ENCODE measurements at regions not wholly inside any gene's neighbourhood (a gene's known extent, or its start where the extent isn't known, plus 50 kb on each side); places are given as distances from the start of the nearest gene placed in this dataset.

- DNase-seq (ENCODE audit: low read depth): no peak
These were observed 89.2 kb upstream of the TOMM7 start for GRCh38 chr7:22911889-22912288.

GRCh38 chr7:22909917-22910316 is 87.3 kb upstream of the TOMM7 start:
- DNase-seq (ENCODE audit: low read depth): no peak

- DNase-seq (ENCODE audit: low read depth): no peak
These were observed 85.2 kb upstream of the TOMM7 start for GRCh38 chr7:22907805-22908204.

GRCh38 chr7:22900784-22901183 is 78.1 kb upstream of the TOMM7 start:
- no peak for DNase-seq (ENCODE audit: low read depth)

GRCh38 chr7:22900101-22900500 is 77.5 kb upstream of the TOMM7 start:
- no peak for DNase-seq (ENCODE audit: low read depth)

GRCh38 chr7:22896917-22897316 is 74.3 kb upstream of the TOMM7 start:
- no peak for DNase-seq (ENCODE audit: low read depth)

- DNase-seq (ENCODE audit: low read depth): no peak
These were observed 73.1 kb upstream of the TOMM7 start for GRCh38 chr7:22895828-22896165.

GRCh38 chr7:22895140-22895827 is 72.6 kb upstream of the TOMM7 start:
- DNase-seq (ENCODE audit: low read depth): no peak

GRCh38 chr7:22894546-22894945 is 71.9 kb upstream of the TOMM7 start:
- DNase-seq (ENCODE audit: low read depth): no peak

GRCh38 chr7:22890773-22891172 is 68.1 kb upstream of the TOMM7 start:
- DNase-seq (ENCODE audit: low read depth): no peak

- DNase-seq (ENCODE audit: low read depth): no peak
These were observed 63.2 kb upstream of the TOMM7 start for GRCh38 chr7:22885797-22886261.

GRCh38 chr7:22884911-22885788 is 62.5 kb upstream of the TOMM7 start:
- DNase-seq (ENCODE audit: low read depth): no peak

GRCh38 chr7:22882106-22882505 is 59.5 kb upstream of the TOMM7 start:
- DNase-seq (ENCODE audit: low read depth): no peak

GRCh38 chr7:22879709-22880306 is 57.2 kb upstream of the TOMM7 start:
- no peak for DNase-seq (ENCODE audit: low read depth)

- no peak for DNase-seq (ENCODE audit: low read depth)
These were observed 56.6 kb upstream of the TOMM7 start for GRCh38 chr7:22879280-22879679.

GRCh38 chr7:22876986-22877729 is 54.5 kb upstream of the TOMM7 start:
- DNase-seq (ENCODE audit: low read depth): no peak

- no peak for DNase-seq (ENCODE audit: low read depth)
These were observed 52.8 kb upstream of the TOMM7 start for GRCh38 chr7:22875470-22875869.

GRCh38 chr7:22874904-22875303 is 52.3 kb upstream of the TOMM7 start:
- DNase-seq (ENCODE audit: low read depth): no peak

Data from renal cortical epithelial cell (primary cell).